Germinal center (tissue), 1 donor: ENCODE measurements at regions not wholly inside any gene's neighbourhood (a gene's known extent, or its start where the extent isn't known, plus 50 kb on each side); places are given as distances from the start of the nearest gene placed in this dataset.
"Not testable (repeated sequence)": the region's sequence is repeated elsewhere in the genome, so short reads cannot be mapped to it uniquely, and the experiment has no call there.

Experiments used
- DNase-seq: peaks from one replicate; pipeline ENCODE4 v3.0.0; 2012; ENCODE audit warnings: mixed read lengths, low spot score

- DNase-seq = no peak
These were observed 159.3 kb upstream of the LCORL start for GRCh38 chr4:18180892-18181291.

- DNase-seq = no peak
These were observed 158.6 kb upstream of the LCORL start for GRCh38 chr4:18180122-18180521.

- DNase-seq = no peak
These were observed 150.3 kb upstream of the LCORL start for GRCh38 chr4:18171896-18172295.

- DNase-seq = no peak
These were observed 146.3 kb upstream of the LCORL start for GRCh38 chr4:18167831-18168230.

GRCh38 chr4:18166925-18167324, 145.4 kb upstream of the LCORL start:
- DNase-seq = no peak

- DNase-seq = no peak
These were observed 140.9 kb upstream of the LCORL start for GRCh38 chr4:18162453-18162852.

- DNase-seq = not testable (repeated sequence)
These were observed 137.8 kb upstream of the LCORL start for GRCh38 chr4:18159117-18159912.

- DNase-seq = no peak
These were observed 133.8 kb upstream of the LCORL start for GRCh38 chr4:18155067-18156041.

- DNase-seq = no peak
These were observed 116.6 kb upstream of the LCORL start for GRCh38 chr4:18138076-18138665.

GRCh38 chr4:18134111-18134510, 112.6 kb upstream of the LCORL start:
- no peak for DNase-seq

- no peak for DNase-seq
These were observed 108.7 kb upstream of the LCORL start for GRCh38 chr4:18130256-18130655.

- no peak for DNase-seq
These were observed 106.7 kb upstream of the LCORL start for GRCh38 chr4:18128241-18128640.

GRCh38 chr4:18127030-18127429, 105.5 kb upstream of the LCORL start:
- no peak for DNase-seq

GRCh38 chr4:18113710-18114331, 92.3 kb upstream of the LCORL start:
- no peak for DNase-seq

GRCh38 chr4:18111081-18111480, 89.5 kb upstream of the LCORL start:
- DNase-seq = no peak

GRCh38 chr4:18110099-18110498, 88.5 kb upstream of the LCORL start:
- no peak for DNase-seq

GRCh38 chr4:18109676-18110075, 88.1 kb upstream of the LCORL start:
- no peak for DNase-seq

GRCh38 chr4:18107848-18108528, 86.4 kb upstream of the LCORL start:
- not testable (repeated sequence) for DNase-seq

GRCh38 chr4:18106620-18107019, 85.1 kb upstream of the LCORL start:
- DNase-seq = no peak

GRCh38 chr4:18105030-18106011, 83.8 kb upstream of the LCORL start:
- no peak for DNase-seq
